RWPE2 (cell line): ENCODE measurements at regions not wholly inside any gene's neighbourhood (a gene's known extent, or its start where the extent isn't known, plus 50 kb on each side); places are given as distances from the start of the nearest gene placed in this dataset.

Experiments used
- ATAC-seq: fragments of 200-7000 bp; cut with Tn5 transposase; 3 replicates; pipeline ENCODE4 v1.9.1; 2021; ENCODE audit warnings: low read depth
- DNase-seq: peaks from one replicate; pipeline ENCODE4 v3.0.0-alpha.2; 2020; ENCODE audit warnings: low spot score
- H3K27ac ChIP-seq: fragments of 450-650 bp; 2 replicates; pipeline ENCODE4 v1.5.1; 2017; ENCODE audit warnings: mild to moderate bottlenecking; ENCODE audit not compliant: poor library complexity, severe bottlenecking
- H3K27me3 ChIP-seq: fragments of 250-450 bp; sonication (Bioruptor Pico); 2 replicates; pipeline ENCODE4 v1.5.1; 2021; ENCODE audit warnings: mild to moderate bottlenecking, moderate library complexity; ENCODE audit not compliant: insufficient read depth, poor library complexity, severe bottlenecking
- H3K36me3 ChIP-seq: fragments of 250-450 bp; sonication (Bioruptor Pico); 2 replicates; pipeline ENCODE4 v1.5.1; 2020; ENCODE audit warnings: low read depth, mild to moderate bottlenecking, moderate library complexity
- H3K4me1 ChIP-seq: fragments of 250-450 bp; sonication (Bioruptor Pico); 2 replicates; pipeline ENCODE4 v1.5.1; 2021; ENCODE audit warnings: mild to moderate bottlenecking, moderate library complexity; ENCODE audit not compliant: insufficient read depth, poor library complexity, severe bottlenecking
- H3K4me3 ChIP-seq: fragments of 250-450 bp; sonication (Bioruptor Pico); 2 replicates; pipeline ENCODE4 v1.5.1; 2021; ENCODE audit warnings: mild to moderate bottlenecking, moderate library complexity; ENCODE audit not compliant: severe bottlenecking
- H3K9me3 ChIP-seq: fragments of 250-450 bp; sonication (Bioruptor Pico); 2 replicates; pipeline ENCODE4 v1.5.1; 2021; ENCODE audit warnings: mild to moderate bottlenecking, moderate library complexity; ENCODE audit not compliant: severe bottlenecking
- TF ChIP-seq, protein P1 (sequence below): fragments of 450-650 bp; IDR thresholded peaks from one replicate; pipeline ENCODE4 v1.5.1; 2017; ENCODE audit warnings: mild to moderate bottlenecking, moderate library complexity; ENCODE audit not compliant: poor library complexity, severe bottlenecking

- H3K27ac ChIP-seq: no peak overlapping the region
- no peak overlapping the region for H3K4me3 ChIP-seq
- peaks cover 35% of the 10 kb centered on the region for H3K36me3 ChIP-seq
- no peak for DNase-seq
- TF ChIP-seq, protein P1, sequence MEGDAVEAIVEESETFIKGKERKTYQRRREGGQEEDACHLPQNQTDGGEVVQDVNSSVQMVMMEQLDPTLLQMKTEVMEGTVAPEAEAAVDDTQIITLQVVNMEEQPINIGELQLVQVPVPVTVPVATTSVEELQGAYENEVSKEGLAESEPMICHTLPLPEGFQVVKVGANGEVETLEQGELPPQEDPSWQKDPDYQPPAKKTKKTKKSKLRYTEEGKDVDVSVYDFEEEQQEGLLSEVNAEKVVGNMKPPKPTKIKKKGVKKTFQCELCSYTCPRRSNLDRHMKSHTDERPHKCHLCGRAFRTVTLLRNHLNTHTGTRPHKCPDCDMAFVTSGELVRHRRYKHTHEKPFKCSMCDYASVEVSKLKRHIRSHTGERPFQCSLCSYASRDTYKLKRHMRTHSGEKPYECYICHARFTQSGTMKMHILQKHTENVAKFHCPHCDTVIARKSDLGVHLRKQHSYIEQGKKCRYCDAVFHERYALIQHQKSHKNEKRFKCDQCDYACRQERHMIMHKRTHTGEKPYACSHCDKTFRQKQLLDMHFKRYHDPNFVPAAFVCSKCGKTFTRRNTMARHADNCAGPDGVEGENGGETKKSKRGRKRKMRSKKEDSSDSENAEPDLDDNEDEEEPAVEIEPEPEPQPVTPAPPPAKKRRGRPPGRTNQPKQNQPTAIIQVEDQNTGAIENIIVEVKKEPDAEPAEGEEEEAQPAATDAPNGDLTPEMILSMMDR: no peak
- no peak for ATAC-seq
- no peaks in the 10 kb centered on the region for H3K27me3 ChIP-seq
- H3K9me3 ChIP-seq: no peaks in the 10 kb centered on the region
- H3K4me1 ChIP-seq: peaks cover 30% of the 10 kb centered on the region
These were observed 121.3 kb upstream of the IL12A start for GRCh38 chr3:159867372-159867771.

DNA sequence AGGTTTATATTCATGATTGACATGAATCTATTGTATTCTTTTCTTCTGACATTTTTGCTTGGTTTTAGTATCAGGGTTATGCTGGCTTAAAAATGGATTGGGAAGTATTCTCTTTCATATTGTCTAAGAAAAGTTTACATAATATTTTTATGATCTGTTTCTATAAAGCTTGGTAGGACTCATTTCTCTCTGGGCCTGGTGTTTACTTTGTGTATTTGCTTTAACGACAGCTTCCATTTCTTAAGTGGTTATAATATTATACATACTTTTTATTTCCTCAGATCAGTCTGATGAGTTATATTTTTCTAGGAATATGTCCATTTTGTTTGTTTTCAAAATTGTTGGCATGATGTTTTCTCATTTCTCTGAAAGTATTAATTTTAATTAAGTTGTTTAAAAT, 117.9 kb upstream of the IL12A start:
- H3K9me3 ChIP-seq: no peaks in the 10 kb centered on the region
- H3K4me3 ChIP-seq: no peak overlapping the region
- DNase-seq (no peak), ATAC-seq (no peak)
- H3K27ac ChIP-seq: peak overlapping the region; percentile 92
- no peaks in the 10 kb centered on the region for H3K27me3 ChIP-seq
- peaks cover 31% of the 10 kb centered on the region for H3K4me1 ChIP-seq
- TF ChIP-seq, protein P1: no peak
- H3K36me3 ChIP-seq: peaks cover 39% of the 10 kb centered on the region

- peak; percentile 97 for ATAC-seq
- TF ChIP-seq, protein P1: peak; percentile 53
- peak overlapping the region; percentile 92 for H3K27ac ChIP-seq
- no peaks in the 10 kb centered on the region for H3K27me3 ChIP-seq
- H3K9me3 ChIP-seq: no peaks in the 10 kb centered on the region
- DNase-seq: no peak
- H3K36me3 ChIP-seq: peaks cover 27% of the 10 kb centered on the region
- peaks cover 23% of the 10 kb centered on the region for H3K4me1 ChIP-seq
- no peak overlapping the region for H3K4me3 ChIP-seq
These were observed 116.1 kb upstream of the IL12A start for GRCh38 chr3:159872374-159873109.

DNA sequence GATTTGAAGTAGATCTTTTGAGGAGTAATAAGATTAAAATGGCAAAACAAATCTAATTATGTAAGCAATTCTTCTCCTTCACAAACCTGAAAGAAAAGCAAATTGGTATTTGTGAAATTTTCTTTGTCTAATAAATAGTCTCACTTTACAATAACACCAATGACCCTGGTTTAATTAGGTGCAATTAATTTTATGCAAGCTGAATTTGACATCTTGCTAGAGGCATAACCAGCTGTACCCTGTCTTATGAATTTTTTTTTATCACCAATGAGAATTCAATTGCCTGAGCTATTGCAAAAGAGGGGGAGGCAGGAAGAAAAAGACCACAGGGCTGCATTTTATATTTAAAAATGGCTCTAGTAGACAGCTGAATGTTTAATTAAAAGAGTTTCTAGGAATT, 113.5 kb upstream of the IL12A start:
- Histone ChIP-seq H3K36me3 (peaks cover 6% of the 10 kb centered on the region), H3K4me1 (peaks cover 31% of the 10 kb centered on the region), H3K27me3 (no peaks in the 10 kb centered on the region), H3K9me3 (no peaks in the 10 kb centered on the region), H3K4me3 (no peak overlapping the region), H3K27ac (no peak overlapping the region)
- TF ChIP-seq, protein P1: no peak
- ATAC-seq (no peak), DNase-seq (no peak)

- H3K4me3 ChIP-seq: no peak overlapping the region
- peak; percentile 26; the same call in 2 of the 3 replicates for ATAC-seq
- H3K4me1 ChIP-seq: peaks cover 44% of the 10 kb centered on the region
- H3K27me3 ChIP-seq: no peaks in the 10 kb centered on the region
- no peak for DNase-seq
- TF ChIP-seq, protein P1: no peak
- H3K36me3 ChIP-seq: 0 out of 2 replicates have a peak, but pooled peaks cover 4% of the 10 kb centered on the region
- H3K9me3 ChIP-seq: no peaks in the 10 kb centered on the region
- H3K27ac ChIP-seq: peak overlapping the region; percentile 39
These were observed 110.7 kb upstream of the IL12A start for GRCh38 chr3:159877924-159878323.
